ENCODE measurements at regions not wholly inside any gene's neighbourhood (a gene's known extent, or its start where the extent isn't known, plus 50 kb on each side); places are given as distances from the start of the nearest gene placed in this dataset.

DNA sequence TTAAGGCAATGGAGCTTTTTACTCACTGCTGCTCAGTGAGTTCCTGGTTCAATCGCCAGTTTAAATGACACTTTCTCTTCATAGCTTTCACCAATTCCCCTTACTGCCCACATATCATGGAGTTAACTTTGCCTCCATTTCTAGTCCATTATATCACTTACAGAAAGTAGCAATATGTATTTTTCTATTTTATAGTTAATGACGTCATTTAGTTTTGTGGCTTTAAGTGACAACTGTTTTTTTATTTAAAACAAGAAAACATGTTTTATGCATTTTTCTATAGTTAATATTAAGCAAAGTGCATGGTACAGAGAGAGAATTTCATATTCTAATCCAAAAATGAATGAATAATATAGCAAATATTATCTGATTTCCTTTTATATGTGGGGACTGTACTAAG is 363.3 kb downstream of the CDC14C start:
- TF ChIP-seq CTCF (IDR thresholded peaks at IDR 0.05), result no peak
- no peak for TF ChIP-seq ZFX (IDR thresholded peaks at IDR 0.05; ENCODE audit: borderline replicate concordance)
- H3K27ac ChIP-seq, result no peak overlapping the region

- TF ChIP-seq ZFX (IDR thresholded peaks at IDR 0.05; ENCODE audit: borderline replicate concordance), result no peak
- TF ChIP-seq CTCF (IDR thresholded peaks at IDR 0.05), result no peak
- no peak overlapping the region for H3K27ac ChIP-seq
Measured at GRCh38 chr7:49294611-49295010, 370.3 kb downstream of the CDC14C start.

GRCh38 chr7:49295146-49295545 is 370.8 kb downstream of the CDC14C start:
- H3K27ac ChIP-seq, result no peak overlapping the region
- TF ChIP-seq ZFX (IDR thresholded peaks at IDR 0.05; ENCODE audit: borderline replicate concordance) (no peak), CTCF (IDR thresholded peaks at IDR 0.05) (no peak)

DNA sequence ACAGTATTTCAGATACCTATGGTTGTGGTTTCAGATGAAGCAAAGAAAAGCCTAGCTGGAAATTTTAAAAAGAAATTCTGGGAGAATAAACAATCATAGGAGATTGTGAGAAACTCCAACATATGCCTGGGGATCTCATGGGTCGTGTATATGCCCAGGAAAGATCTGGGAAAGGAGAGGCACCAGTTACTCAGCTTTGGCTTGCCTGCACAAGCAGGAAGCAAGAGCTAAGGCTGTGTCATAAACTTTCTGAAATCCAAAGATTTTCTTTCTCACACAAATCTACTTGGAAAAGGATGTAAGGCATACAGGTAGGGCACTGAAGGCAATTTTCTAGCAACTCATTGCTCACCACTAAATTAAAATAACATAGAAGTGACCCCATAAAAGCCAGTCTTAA is 373.6 kb downstream of the CDC14C start:
- TF ChIP-seq ZFX (IDR thresholded peaks at IDR 0.05; ENCODE audit: borderline replicate concordance) (no peak), CTCF (IDR thresholded peaks at IDR 0.05) (no peak)
- no peak overlapping the region for H3K27ac ChIP-seq

GRCh38 chr7:49308787-49309186 is 384.4 kb downstream of the CDC14C start:
- TF ChIP-seq CTCF (IDR thresholded peaks at IDR 0.05) (no peak), ZFX (IDR thresholded peaks at IDR 0.05; ENCODE audit: borderline replicate concordance) (no peak)
- no peak overlapping the region for H3K27ac ChIP-seq

DNA sequence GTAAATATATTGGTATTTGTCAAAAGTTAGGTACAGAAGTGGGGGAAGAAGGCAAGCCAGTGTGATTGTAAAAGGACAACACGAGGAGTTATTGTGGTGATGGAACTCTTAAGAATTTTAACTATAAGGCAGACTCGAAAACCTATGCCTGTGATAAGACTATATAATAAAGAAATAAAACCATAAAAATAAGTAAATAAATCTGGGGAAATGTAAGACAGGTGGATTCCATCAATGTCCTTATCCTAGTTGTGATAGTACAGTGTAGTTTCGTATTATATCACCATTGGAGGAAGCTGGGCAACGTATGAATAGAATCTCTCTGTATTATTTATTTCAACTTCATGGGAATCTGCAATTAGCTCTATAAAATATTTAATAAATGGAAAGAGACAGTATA is 395.7 kb downstream of the CDC14C start:
- no peak overlapping the region for H3K27ac ChIP-seq
- no peak for TF ChIP-seq CTCF (IDR thresholded peaks at IDR 0.05)
- no peak for TF ChIP-seq ZFX (IDR thresholded peaks at IDR 0.05; ENCODE audit: borderline replicate concordance)

DNA sequence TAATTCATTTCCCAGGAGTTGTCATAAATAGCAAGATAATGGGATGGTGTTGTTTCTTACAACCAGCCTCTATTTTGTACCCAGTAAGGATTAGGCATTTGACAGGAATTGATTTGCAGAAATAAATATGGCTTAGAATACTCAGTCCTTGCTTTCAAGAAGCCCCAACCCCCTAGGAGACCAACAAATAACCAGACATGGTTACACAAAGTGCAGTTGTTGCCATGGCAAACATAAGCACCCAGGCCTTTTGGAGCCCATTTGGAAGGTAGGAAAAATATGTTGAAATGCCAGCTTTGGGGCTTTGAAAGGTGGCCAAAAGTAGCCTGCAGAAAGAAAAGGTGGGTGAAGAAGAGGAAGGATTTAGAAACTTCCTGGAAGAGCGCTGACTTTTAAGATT is 397.5 kb downstream of the CDC14C start:
- no peak for TF ChIP-seq ZFX (IDR thresholded peaks at IDR 0.05; ENCODE audit: borderline replicate concordance)
- no peak for TF ChIP-seq CTCF (IDR thresholded peaks at IDR 0.05)
- H3K27ac ChIP-seq, result no peak overlapping the region

Measured in 22Rv1 (cell line).